ENCODE measurements at regions not wholly inside any gene's neighbourhood (a gene's known extent, or its start where the extent isn't known, plus 50 kb on each side); places are given as distances from the start of the nearest gene placed in this dataset.

GRCh38 chr4:123060039-123060770 is 137.8 kb upstream of the NUDT6 start:
- Mint-ChIP-seq H3K9me3 (ENCODE audit: unreplicated experiment) (peaks cover 4% of the 10 kb centered on the region), H3K27ac (ENCODE audit: unreplicated experiment) (no peak overlapping the region), H3K4me3 (ENCODE audit: unreplicated experiment) (no peak overlapping the region), H3K27me3 (ENCODE audit: unreplicated experiment) (peaks cover 6% of the 10 kb centered on the region), H3K36me3 (ENCODE audit: low read depth, unreplicated experiment) (peaks cover 16% of the 10 kb centered on the region), H3K4me1 (ENCODE audit: unreplicated experiment) (peaks cover 8% of the 10 kb centered on the region)
- DNase-seq (ENCODE audit: low spot score): no peak
- no peak for TF ChIP-seq CTCF (IDR thresholded peaks at IDR 0.05; ENCODE audit: unreplicated experiment)

- Mint-ChIP-seq H3K4me1 (ENCODE audit: unreplicated experiment) (peaks cover 8% of the 10 kb centered on the region), H3K27ac (ENCODE audit: unreplicated experiment) (no peak overlapping the region), H3K27me3 (ENCODE audit: unreplicated experiment) (peaks cover 4% of the 10 kb centered on the region), H3K9me3 (ENCODE audit: unreplicated experiment) (peaks cover 4% of the 10 kb centered on the region), H3K4me3 (ENCODE audit: unreplicated experiment) (no peak overlapping the region), H3K36me3 (ENCODE audit: low read depth, unreplicated experiment) (peaks cover 10% of the 10 kb centered on the region)
- no peak for DNase-seq (ENCODE audit: low spot score)
- no peak for TF ChIP-seq CTCF (IDR thresholded peaks at IDR 0.05; ENCODE audit: unreplicated experiment)
These were observed 142.0 kb upstream of the NUDT6 start for GRCh38 chr4:123064390-123064789.

- Mint-ChIP-seq H3K27me3 (ENCODE audit: unreplicated experiment) (no peaks in the 10 kb centered on the region), H3K36me3 (ENCODE audit: low read depth, unreplicated experiment) (no peaks in the 10 kb centered on the region), H3K4me3 (ENCODE audit: unreplicated experiment) (no peak overlapping the region), H3K4me1 (ENCODE audit: unreplicated experiment) (no peaks in the 10 kb centered on the region), H3K9me3 (ENCODE audit: unreplicated experiment) (no peaks in the 10 kb centered on the region), H3K27ac (ENCODE audit: unreplicated experiment) (no peak overlapping the region)
- TF ChIP-seq CTCF (IDR thresholded peaks at IDR 0.05; ENCODE audit: unreplicated experiment): no peak
- no peak for DNase-seq (ENCODE audit: low spot score)
These were observed 145.7 kb upstream of the NUDT6 start for GRCh38 chr4:123068081-123068480.

- Mint-ChIP-seq H3K4me1 (ENCODE audit: unreplicated experiment) (no peaks in the 10 kb centered on the region), H3K27ac (ENCODE audit: unreplicated experiment) (no peak overlapping the region), H3K27me3 (ENCODE audit: unreplicated experiment) (no peaks in the 10 kb centered on the region), H3K36me3 (ENCODE audit: low read depth, unreplicated experiment) (no peaks in the 10 kb centered on the region), H3K9me3 (ENCODE audit: unreplicated experiment) (no peaks in the 10 kb centered on the region), H3K4me3 (ENCODE audit: unreplicated experiment) (no peak overlapping the region)
- no peak for DNase-seq (ENCODE audit: low spot score)
- no peak for TF ChIP-seq CTCF (IDR thresholded peaks at IDR 0.05; ENCODE audit: unreplicated experiment)
These were observed 149.7 kb upstream of the NUDT6 start for GRCh38 chr4:123072060-123072459.

- no peak for TF ChIP-seq CTCF (IDR thresholded peaks at IDR 0.05; ENCODE audit: unreplicated experiment)
- Mint-ChIP-seq H3K4me1 (ENCODE audit: unreplicated experiment) (no peaks in the 10 kb centered on the region), H3K36me3 (ENCODE audit: low read depth, unreplicated experiment) (no peaks in the 10 kb centered on the region), H3K27ac (ENCODE audit: unreplicated experiment) (no peak overlapping the region), H3K27me3 (ENCODE audit: unreplicated experiment) (no peaks in the 10 kb centered on the region), H3K4me3 (ENCODE audit: unreplicated experiment) (no peak overlapping the region), H3K9me3 (ENCODE audit: unreplicated experiment) (no peaks in the 10 kb centered on the region)
- no peak for DNase-seq (ENCODE audit: low spot score)
These were observed 151.3 kb upstream of the NUDT6 start for GRCh38 chr4:123073650-123074049.

Measured in endothelial cell (in vitro differentiated cells).